Esophagus squamous epithelium (tissue), 4 donors: ENCODE measurements at regions not wholly inside any gene's neighbourhood (a gene's known extent, or its start where the extent isn't known, plus 50 kb on each side); places are given as distances from the start of the nearest gene placed in this dataset.

Experiments
- CTCF ChIP-seq, 6 experiments: fragments of 450-650 bp in 4 of 6; fragments of 200-600 bp in 2 of 6; sonication (generic) in 2 of 6; IDR thresholded peaks; one replicate each; pipeline ENCODE4 v1.5.1; 2016 to 2019; ENCODE audit warnings: antibody characterized with exemption in 6 of 6, mild to moderate bottlenecking in 4 of 6, moderate library complexity in 4 of 6
- POLR2A ChIP-seq, 4 donors: fragments of 450-650 bp; IDR thresholded peaks; one replicate each; pipeline ENCODE4 v1.6.1; 2017; ENCODE audit warnings: antibody characterized with exemption in 4 of 4, mild to moderate bottlenecking in 4 of 4, moderate library complexity in 3 of 4

GRCh38 chrX:121782976-121783375, 735.6 kb downstream of the GLUD2 start:
- TF ChIP-seq CTCF (IDR thresholded peaks at IDR 0.05) (no peak), POLR2A (IDR thresholded peaks at IDR 0.05) (no peak)
